H1 (cell line): ENCODE measurements at regions not wholly inside any gene's neighbourhood (a gene's known extent, or its start where the extent isn't known, plus 50 kb on each side); places are given as distances from the start of the nearest gene placed in this dataset.

ENCODE experiments used
- CREB1 ChIP-seq: IDR thresholded peaks from 2 replicates; pipeline ENCODE4 v1.6.1; 2012; ENCODE audit warnings: inconsistent platforms
- CTCF ChIP-seq, 3 experiments: IDR thresholded peaks; 1 replicate in 2 of 3; 2 replicates in 1 of 3; pipeline versions ENCODE4 v1.5.1 to v1.6.1; 2011; ENCODE audit warnings: low read length in 3 of 3, mild to moderate bottlenecking in 3 of 3, inconsistent platforms in 2 of 3, low read depth in 1 of 3, moderate library complexity in 1 of 3; ENCODE audit not compliant: insufficient read depth in 1 of 3; ENCODE audit errors: control extremely low read depth in 1 of 3
- HDAC2 ChIP-seq, 2 experiments: fragments of 300-600 bp in 1 of 2; sonication (generic) in 1 of 2; IDR thresholded peaks; 2 replicates each; pipeline ENCODE4 v1.6.1; 2011 to 2012; ENCODE audit warnings: low read depth in 2 of 2, low read length in 2 of 2, mild to moderate bottlenecking in 2 of 2, moderate library complexity in 2 of 2, borderline replicate concordance in 1 of 2, inconsistent platforms in 1 of 2
- HDAC6 ChIP-seq: IDR thresholded peaks from one replicate; pipeline ENCODE4 v1.7.1; 2012; ENCODE audit warnings: low read depth, mild to moderate bottlenecking, inconsistent platforms, low read length, moderate library complexity
- POLR2A ChIP-seq, 2 experiments: IDR thresholded peaks; 1 replicate in 1 of 2; 2 replicates in 1 of 2; pipeline ENCODE4 v1.6.1; 2011; ENCODE audit warnings: low read depth in 2 of 2, low read length in 2 of 2, mild to moderate bottlenecking in 2 of 2; ENCODE audit errors: control extremely low read depth in 1 of 2
- ZNF274 ChIP-seq: IDR thresholded peaks from 2 replicates; pipeline ENCODE4 v1.7.0; 2012; ENCODE audit warnings: low read length, borderline replicate concordance; ENCODE audit errors: extremely low read depth

- TF ChIP-seq CREB1 (no peak), CTCF (IDR thresholded peaks at IDR 0.05; ENCODE audit: control extremely low read depth in 1 of 3, insufficient read depth in 1 of 3, low read depth in 1 of 3, low read length in 3 of 3) (no peak), POLR2A (IDR thresholded peaks at IDR 0.05; ENCODE audit: control extremely low read depth in 1 of 2, low read depth in 2 of 2, low read length in 2 of 2) (no peak), HDAC6 (no peak), HDAC2 (IDR thresholded peaks at IDR 0.05; ENCODE audit: borderline replicate concordance in 1 of 2, low read depth in 2 of 2, low read length in 2 of 2) (no peak), ZNF274 (no peak)
Observed at GRCh38 chr6:22925920-22926789, 356.8 kb downstream of the HDGFL1 start.
